GM15510 (cell line): ENCODE measurements at regions not wholly inside any gene's neighbourhood (a gene's known extent, or its start where the extent isn't known, plus 50 kb on each side); places are given as distances from the start of the nearest gene placed in this dataset.

Source experiments
- POLR2A ChIP-seq: IDR thresholded peaks from 3 replicates; pipeline ENCODE4 v1.6.1; 2011; ENCODE audit warnings: borderline replicate concordance; ENCODE audit not compliant: insufficient read length; ENCODE audit errors: extremely low read depth

DNA sequence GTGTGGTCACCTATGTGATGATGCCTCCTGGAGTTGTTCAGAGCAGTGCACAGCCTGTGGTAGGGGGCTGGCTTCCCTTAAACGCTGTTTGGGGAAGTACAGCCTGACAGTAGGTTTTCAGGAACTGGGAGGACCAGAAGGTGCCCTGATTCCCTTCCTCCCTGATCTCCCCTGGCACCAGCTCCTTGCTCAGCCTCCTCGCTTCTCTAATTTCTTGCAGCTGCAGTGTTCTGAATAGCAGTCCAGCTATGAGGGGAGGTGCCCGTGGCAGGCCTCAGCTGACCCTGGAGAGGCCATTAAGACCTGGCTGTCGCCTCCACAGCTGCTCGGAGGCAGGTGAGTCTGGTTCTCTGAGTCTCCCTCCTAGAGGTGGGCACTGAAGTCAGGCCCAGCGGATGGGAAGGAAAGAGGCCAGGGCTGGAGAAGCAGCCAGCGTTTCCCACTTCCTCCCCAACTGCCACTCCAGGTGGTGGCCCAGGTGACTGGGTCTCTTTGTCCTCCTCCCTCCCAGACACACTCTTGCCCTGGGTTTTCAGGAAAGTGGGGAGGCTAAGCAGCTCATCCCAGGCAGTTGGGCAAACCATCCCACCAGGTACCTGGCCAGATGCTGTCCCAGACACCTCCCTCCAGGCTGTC is 52.0 kb upstream of the RPL11 start:
- no peak for TF ChIP-seq POLR2A

GRCh38 chr1:23638786-23639241 is 52.8 kb upstream of the RPL11 start:
- no peak for TF ChIP-seq POLR2A

DNA sequence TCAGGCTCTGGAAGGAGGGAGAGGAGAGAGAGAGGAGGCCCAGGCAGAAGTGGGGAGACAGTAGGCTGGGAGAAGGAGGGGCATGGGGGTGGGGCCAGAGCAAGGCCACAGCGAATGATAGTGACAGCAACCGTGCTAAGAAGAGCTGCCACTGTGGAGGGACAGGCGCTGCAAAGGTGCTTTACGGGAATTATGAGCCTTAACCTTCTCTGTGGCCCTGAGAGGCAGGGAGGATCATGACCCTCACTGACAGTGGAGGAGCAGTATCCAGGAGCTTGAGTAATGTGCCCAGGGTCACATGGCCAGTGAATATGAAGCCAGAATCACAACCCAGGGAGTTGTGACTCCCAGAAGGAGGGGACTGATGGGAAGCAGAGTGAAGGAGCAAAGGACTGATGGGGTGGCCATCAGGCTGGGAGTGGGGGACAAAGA is 53.4 kb upstream of the RPL11 start:
- TF ChIP-seq POLR2A = no peak

GRCh38 chr1:23636009-23636408 is 55.6 kb upstream of the RPL11 start:
- TF ChIP-seq POLR2A = no peak

GRCh38 chr1:23634840-23635651 is 56.6 kb upstream of the RPL11 start:
- no peak for TF ChIP-seq POLR2A

DNA sequence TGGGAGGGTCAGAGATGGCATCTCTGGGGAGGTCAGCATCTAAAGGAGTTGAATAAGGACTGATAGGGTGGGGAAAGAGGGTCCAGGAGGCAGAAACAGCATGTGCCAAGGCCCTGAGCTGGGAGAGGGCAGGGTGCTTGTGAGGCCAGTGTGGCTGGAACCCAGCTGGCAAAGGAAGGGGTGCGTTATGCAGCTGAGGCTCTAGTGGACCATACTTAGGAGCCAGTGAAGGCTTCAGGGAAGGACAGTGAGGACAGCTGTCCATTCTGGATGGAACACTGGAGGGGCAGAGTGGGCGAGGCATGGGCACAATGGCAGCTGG is 57.1 kb upstream of the RPL11 start:
- no peak for TF ChIP-seq POLR2A

DNA sequence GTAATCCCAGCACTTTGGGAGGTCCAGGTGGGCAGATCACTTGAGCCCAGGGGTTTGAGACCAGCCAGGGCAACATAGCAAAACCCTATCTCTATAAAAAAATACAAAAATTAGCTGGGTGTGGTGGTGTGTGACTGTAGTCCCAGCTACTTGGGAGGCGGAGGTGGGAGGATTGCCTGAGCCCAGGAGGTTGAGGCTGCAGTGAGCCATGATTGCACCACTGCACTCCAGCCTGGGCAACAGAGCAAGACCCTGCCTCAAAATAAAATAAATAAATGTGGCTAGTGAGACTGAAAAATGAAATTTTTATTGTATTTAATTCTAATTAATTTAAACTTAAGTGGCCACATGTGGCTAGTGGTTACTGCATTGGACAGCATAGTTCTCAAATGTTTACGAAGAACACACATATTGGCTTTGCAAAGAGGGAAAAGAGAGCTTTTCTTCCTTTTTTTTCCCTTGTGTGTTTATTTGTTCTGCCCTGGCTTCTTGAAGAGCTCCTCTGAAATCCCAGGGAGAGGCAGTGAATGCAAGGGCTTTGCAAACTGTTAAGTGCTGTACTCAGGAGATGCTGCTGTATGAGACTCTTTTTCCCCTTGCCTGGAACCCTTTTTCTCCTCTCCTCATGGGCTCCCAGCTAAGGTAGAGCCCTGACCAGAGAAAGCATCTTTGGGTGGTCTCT is 59.0 kb upstream of the RPL11 start:
- TF ChIP-seq POLR2A = no peak

- TF ChIP-seq POLR2A = no peak
Observed at GRCh38 chr1:23629708-23630290, 61.8 kb upstream of the RPL11 start.

DNA sequence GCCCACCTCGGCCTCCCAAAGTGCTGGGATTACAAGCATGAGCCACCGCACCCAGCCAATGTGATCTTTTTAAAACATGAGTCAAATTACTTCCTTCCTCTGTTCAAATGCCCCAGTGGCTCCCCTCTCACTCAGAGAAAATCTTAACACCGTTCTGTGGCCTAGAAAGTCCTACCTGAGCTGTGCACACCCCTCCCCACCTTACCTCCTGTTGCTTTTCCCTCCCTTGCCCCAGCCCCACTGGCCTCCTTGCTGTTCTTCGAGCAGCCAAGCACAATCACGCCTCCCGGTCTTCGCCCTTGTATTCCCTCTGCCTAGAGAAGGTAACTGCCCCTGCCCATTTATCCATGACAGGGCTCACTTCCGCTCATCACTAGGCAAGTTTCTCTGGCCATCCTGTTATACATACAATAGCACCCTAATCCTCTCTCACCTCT is 62.6 kb upstream of the RPL11 start:
- TF ChIP-seq POLR2A = no peak

- no peak for TF ChIP-seq POLR2A
Observed at GRCh38 chr1:23627069-23627735, 64.4 kb upstream of the RPL11 start.

- TF ChIP-seq POLR2A = no peak
Observed at GRCh38 chr1:23625929-23626535, 65.6 kb upstream of the RPL11 start.

- no peak for TF ChIP-seq POLR2A
Observed at GRCh38 chr1:23625459-23625858, 66.1 kb upstream of the RPL11 start.

DNA sequence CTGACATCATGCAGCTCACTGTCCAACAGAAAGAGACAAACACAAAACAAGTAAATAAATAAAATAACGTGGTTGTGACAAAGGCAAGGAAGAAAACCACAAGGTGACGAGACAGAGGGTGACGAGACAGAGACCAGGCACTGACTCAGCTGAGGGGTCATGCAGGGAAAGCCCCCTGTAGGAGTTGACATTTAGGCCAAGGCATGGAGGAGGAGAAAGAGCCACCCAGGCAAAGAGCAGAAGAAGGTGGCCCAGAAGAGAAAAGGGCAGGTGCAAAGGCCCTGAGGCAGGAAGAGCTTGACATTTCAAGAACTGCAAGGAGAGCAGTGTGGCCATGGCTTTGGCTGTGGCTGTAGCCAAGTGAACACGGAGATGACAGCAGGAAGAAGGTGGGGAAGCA is 65.1 kb upstream of the ID3 start:
- TF ChIP-seq POLR2A = no peak

GRCh38 chr1:23622284-23622683 is 63.0 kb upstream of the ID3 start:
- TF ChIP-seq POLR2A = no peak
